ENCODE measurements at regions not wholly inside any gene's neighbourhood (a gene's known extent, or its start where the extent isn't known, plus 50 kb on each side); places are given as distances from the start of the nearest gene placed in this dataset.

GRCh38 chr20:24132246-24132645 is 143.7 kb upstream of the GGTLC1 start:
- no peak for TF ChIP-seq CTCF (IDR thresholded peaks at IDR 0.05)
- Histone ChIP-seq H4K20me1 (ENCODE audit: insufficient read depth, low read length) (no peaks in the 10 kb centered on the region), H3K27ac (ENCODE audit: low read depth in 1 of 2, low read length in 2 of 2) (no peak overlapping the region), H3K79me2 (ENCODE audit: insufficient read depth, low read length) (no peaks in the 10 kb centered on the region), H3K36me3 (replicated peaks in 1 of 2; ENCODE audit: control insufficient read depth in 1 of 2, insufficient read depth in 2 of 2, low read length in 2 of 2) (no peaks in the 10 kb centered on the region), H3K9me3 (replicated peaks in 1 of 2; ENCODE audit: control insufficient read depth in 1 of 2, insufficient read depth in 1 of 2, low read length in 2 of 2) (no peaks in the 10 kb centered on the region), H3K4me2 (replicated peaks; ENCODE audit: extremely low read depth, low read length, poor library complexity, severe bottlenecking) (no peak overlapping the region), H3K27me3 (ENCODE audit: control insufficient read depth in 2 of 2, insufficient read depth in 2 of 2, low read length in 2 of 2) (no peaks in the 10 kb centered on the region), H3K9ac (ENCODE audit: insufficient read depth, low read length, poor library complexity, severe bottlenecking) (no peak overlapping the region), H3K4me3 (replicated peaks in 1 of 3; ENCODE audit: low read depth in 2 of 3, low read length in 3 of 3) (no peak overlapping the region), H3K4me1 (ENCODE audit: control insufficient read depth in 1 of 2, insufficient read depth in 2 of 2, low read length in 2 of 2) (peaks cover 0 to 6% of the 10 kb centered on the region in 2 donors), H2AFZ (ENCODE audit: insufficient read depth, low read depth, low read length, poor library complexity, severe bottlenecking) (no peak overlapping the region)
- Mint-ChIP-seq H3K27me3 (ENCODE audit: low read depth in 3 of 3) (peaks cover 0 to 7% (median 2%) of the 10 kb centered on the region in 3 donors), H3K4me3 (no peak overlapping the region), H3K27ac (no peak overlapping the region), H3K36me3 (no peaks in the 10 kb centered on the region), H3K4me1 (peaks cover 11% of the 10 kb centered on the region), H3K9me3 (peaks cover 0 to 7% (median 0%) of the 10 kb centered on the region in 7 donors)
- intact Hi-C loops (cut with micrococcal nuclease), result no loop called here
- DNase-seq, result no peak

- H4K20me1 ChIP-seq (ENCODE audit: insufficient read depth, low read length), result no peaks in the 10 kb centered on the region
- H3K36me3 Mint-ChIP-seq, result no peaks in the 10 kb centered on the region
- no peak overlapping the region for H3K27ac ChIP-seq (ENCODE audit: low read depth in 1 of 2, low read length in 2 of 2)
- no peak for TF ChIP-seq CTCF (IDR thresholded peaks at IDR 0.05)
- no peak overlapping the region for H3K4me3 ChIP-seq (replicated peaks in 1 of 3; ENCODE audit: low read depth in 2 of 3, low read length in 3 of 3)
- peaks cover 0 to 7% (median 0%) of the 10 kb centered on the region in 7 donors for H3K9me3 Mint-ChIP-seq
- H2AFZ ChIP-seq (ENCODE audit: insufficient read depth, low read depth, low read length, poor library complexity, severe bottlenecking), result no peak overlapping the region
- H3K4me2 ChIP-seq (replicated peaks; ENCODE audit: extremely low read depth, low read length, poor library complexity, severe bottlenecking), result no peak overlapping the region
- no peaks in the 10 kb centered on the region for H3K79me2 ChIP-seq (ENCODE audit: insufficient read depth, low read length)
- H3K36me3 ChIP-seq (replicated peaks in 1 of 2; ENCODE audit: control insufficient read depth in 1 of 2, insufficient read depth in 2 of 2, low read length in 2 of 2), result no peaks in the 10 kb centered on the region
- no peaks in the 10 kb centered on the region for H3K27me3 ChIP-seq (ENCODE audit: control insufficient read depth in 2 of 2, insufficient read depth in 2 of 2, low read length in 2 of 2)
- H3K4me1 Mint-ChIP-seq, result peaks cover 6% of the 10 kb centered on the region
- no peak for DNase-seq
- no peaks in the 10 kb centered on the region for H3K9me3 ChIP-seq (replicated peaks in 1 of 2; ENCODE audit: control insufficient read depth in 1 of 2, insufficient read depth in 1 of 2, low read length in 2 of 2)
- H3K27ac Mint-ChIP-seq, result peak overlapping the region in 1 of 7 donors; percentile 21
- H3K4me3 Mint-ChIP-seq, result no peak overlapping the region
- peaks cover 0 to 7% (median 2%) of the 10 kb centered on the region in 3 donors for H3K27me3 Mint-ChIP-seq (ENCODE audit: low read depth in 3 of 3)
- H3K9ac ChIP-seq (ENCODE audit: insufficient read depth, low read length, poor library complexity, severe bottlenecking), result no peak overlapping the region
- H3K4me1 ChIP-seq (ENCODE audit: control insufficient read depth in 1 of 2, insufficient read depth in 2 of 2, low read length in 2 of 2), result peaks cover 0 to 2% of the 10 kb centered on the region in 2 donors
- intact Hi-C loops (cut with micrococcal nuclease), result no loop called here
- 100% methylated on average over 1 of the region's 1 CpG for WGBS (ENCODE audit: insufficient coverage)
Observed at GRCh38 chr20:24131684-24132083, 143.1 kb upstream of the GGTLC1 start.

Data from CD14-positive monocyte (primary cell).